IMR-90 (cell line): ENCODE measurements at regions not wholly inside any gene's neighbourhood (a gene's known extent, or its start where the extent isn't known, plus 50 kb on each side); places are given as distances from the start of the nearest gene placed in this dataset.

Source experiments
- ATAC-seq: fragments of 200-7000 bp; cut with Tn5 transposase; 2 replicates; pipeline ENCODE4 v1.9.1; 2020; ENCODE audit warnings: low read depth, mild to moderate bottlenecking, moderate library complexity
- BruUV-seq: library from RNA; stranded (reverse); fragments of 400-500 nt; replicated peaks from 2 replicates; lab custom pipeline; 2021; lab: Mats Ljungman, UMichigan
- CTCF ChIA-PET: fragments of 300-600 bp; formaldehyde crosslinking; extraction: SDS; loops from one replicate; lab custom pipeline; 2021; ENCODE audit warnings: antibody characterized with exemption; lab: Yijun Ruan, JAX
- POLR2A ChIA-PET: fragments of 300-600 bp; sonication (Branson Sonifier 250); formaldehyde crosslinking; loops from one replicate; lab custom pipeline; 2022; ENCODE audit warnings: antibody characterized with exemption; ENCODE audit not compliant: unreplicated experiment; lab: Charles Lee
- DNase-seq: peaks from one replicate; pipeline ENCODE4 v3.0.0; 2013
- H2AFZ ChIP-seq: replicated peaks from 2 replicates; pipeline ENCODE3; 2013; ENCODE audit warnings: low read length, mild to moderate bottlenecking; ENCODE audit not compliant: poor library complexity
- H2AK5ac ChIP-seq: 2 replicates; pipeline ENCODE4 v1.6.1; 2013; ENCODE audit warnings: low read depth, low read length, inconsistent platforms
- H2AK9ac ChIP-seq: replicated peaks from 2 replicates; pipeline ENCODE3; 2013; ENCODE audit warnings: mild to moderate bottlenecking, low read depth, low read length, moderate library complexity; ENCODE audit not compliant: poor library complexity
- H2BK120ac ChIP-seq: 2 replicates; pipeline ENCODE4 v1.6.1; 2013; ENCODE audit warnings: low read depth, low read length, inconsistent platforms
- H2BK15ac ChIP-seq: 3 replicates; pipeline ENCODE4 v1.6.1; 2013; ENCODE audit warnings: low read depth, low read length, inconsistent platforms
- H2BK20ac ChIP-seq: 2 replicates; pipeline ENCODE4 v1.6.1; 2013; ENCODE audit warnings: low read depth, mild to moderate bottlenecking, inconsistent platforms, low read length, moderate library complexity
- H2BK5ac ChIP-seq: 2 replicates; pipeline ENCODE4 v1.6.1; 2013; ENCODE audit warnings: mild to moderate bottlenecking, low read depth, low read length, inconsistent platforms; ENCODE audit not compliant: poor library complexity, severe bottlenecking
- H3K14ac ChIP-seq: replicated peaks from 2 replicates; pipeline ENCODE4 v1.6.1; 2013; ENCODE audit warnings: low read depth, low read length, inconsistent platforms
- H3K18ac ChIP-seq: 2 replicates; pipeline ENCODE4 v1.6.1; 2013; ENCODE audit warnings: low read depth, low read length, control low read depth
- H3K23ac ChIP-seq: 2 replicates; pipeline ENCODE4 v1.6.1; 2013; ENCODE audit warnings: low read depth, low read length, inconsistent platforms
- H3K27ac ChIP-seq: 2 replicates; pipeline ENCODE4 v1.5.1; 2013; ENCODE audit warnings: mild to moderate bottlenecking, control low read depth, low read length; ENCODE audit not compliant: insufficient read depth
- H3K27me3 ChIP-seq: 2 replicates; pipeline ENCODE4 v1.6.1; 2013; ENCODE audit warnings: low read length; ENCODE audit not compliant: control insufficient read depth, insufficient read depth
- H3K36me3 ChIP-seq: 2 replicates; pipeline ENCODE4 v1.6.1; 2013; ENCODE audit warnings: low read length, mixed read lengths; ENCODE audit not compliant: control insufficient read depth, insufficient read depth
- H3K4ac ChIP-seq: 2 replicates; pipeline ENCODE4 v1.6.1; 2013; ENCODE audit warnings: low read depth, low read length, inconsistent platforms
- H3K4me1 ChIP-seq: 2 replicates; pipeline ENCODE4 v1.6.1; 2013; ENCODE audit warnings: low read length, mixed read lengths; ENCODE audit not compliant: control insufficient read depth, insufficient read depth
- H3K4me2 ChIP-seq: 2 replicates; pipeline ENCODE4 v1.6.1; 2013; ENCODE audit warnings: low read depth, mild to moderate bottlenecking, control low read depth, low read length, moderate library complexity
- H3K4me3 ChIP-seq: 2 replicates; pipeline ENCODE4 v1.5.1; 2013; ENCODE audit warnings: low read depth, mild to moderate bottlenecking, control low read depth, low read length, moderate library complexity; ENCODE audit not compliant: insufficient read depth
- H3K56ac ChIP-seq: 2 replicates; pipeline ENCODE4 v1.6.1; 2013; ENCODE audit warnings: low read length, inconsistent platforms; ENCODE audit not compliant: insufficient read depth; ENCODE audit errors: extremely low read depth
- H3K79me1 ChIP-seq, 2 experiments: 2 replicates each; pipeline ENCODE4 v1.6.1; 2013; ENCODE audit warnings: low read length in 2 of 2, inconsistent platforms in 1 of 2, low read depth in 1 of 2
- H3K9ac ChIP-seq: 2 replicates; pipeline ENCODE4 v1.6.1; 2013; ENCODE audit warnings: low read depth, low read length, control low read depth
- H3K9me1 ChIP-seq: 2 replicates; pipeline ENCODE4 v1.6.1; 2013; ENCODE audit warnings: low read length, inconsistent platforms; ENCODE audit not compliant: insufficient read depth
- H3K9me3 ChIP-seq: 2 replicates; pipeline ENCODE4 v1.6.1; 2013; ENCODE audit warnings: low read length; ENCODE audit not compliant: control insufficient read depth, insufficient read depth
- H4K20me1 ChIP-seq: 2 replicates; pipeline ENCODE4 v1.6.1; 2013; ENCODE audit warnings: low read length, inconsistent platforms; ENCODE audit not compliant: insufficient read depth
- H4K5ac ChIP-seq: 2 replicates; pipeline ENCODE4 v1.6.1; 2013; ENCODE audit warnings: mild to moderate bottlenecking, low read depth, low read length, control low read depth
- H4K8ac ChIP-seq, 2 experiments: 2 replicates each; pipeline ENCODE4 v1.6.1; 2013; ENCODE audit warnings: low read depth in 2 of 2, low read length in 2 of 2, control low read depth in 1 of 2, inconsistent platforms in 1 of 2
- H4K91ac ChIP-seq: 2 replicates; pipeline ENCODE4 v1.6.1; 2013; ENCODE audit warnings: low read depth, low read length, inconsistent platforms; ENCODE audit not compliant: insufficient read depth
- CEBPB ChIP-seq: IDR thresholded peaks from 2 replicates; pipeline ENCODE4 v1.6.1; 2012; ENCODE audit warnings: low read depth, low read length, improper control_type of control experiment
- CTCF ChIP-seq: conservative IDR thresholded peaks from 2 replicates; pipeline ENCODE4 v1.5.1; 2012; ENCODE audit warnings: mild to moderate bottlenecking, low read depth, low read length, improper control_type of control experiment
- ELK1 ChIP-seq: fragments of 150-350 bp; IDR thresholded peaks from 2 replicates; pipeline ENCODE4 v1.6.1; 2016; ENCODE audit warnings: low read depth, mild to moderate bottlenecking, low read length, moderate library complexity, borderline replicate concordance
- FOS ChIP-seq: fragments of 150-350 bp; IDR thresholded peaks from 2 replicates; pipeline ENCODE4 v1.6.1; 2016; ENCODE audit warnings: low read depth, low read length
- MAFK ChIP-seq: IDR thresholded peaks from 2 replicates; pipeline ENCODE4 v1.6.1; 2012; ENCODE audit warnings: low read depth, low read length, improper control_type of control experiment
- MAZ ChIP-seq: IDR thresholded peaks from 2 replicates; pipeline ENCODE4 v1.6.1; 2012; ENCODE audit warnings: low read depth, mild to moderate bottlenecking, low read length, improper control_type of control experiment, moderate library complexity, borderline replicate concordance
- MXI1 ChIP-seq: IDR thresholded peaks from 2 replicates; pipeline ENCODE4 v1.6.1; 2012; ENCODE audit warnings: low read depth, mild to moderate bottlenecking, low read length, moderate library complexity, borderline replicate concordance
- POLR2A ChIP-seq: IDR thresholded peaks from 2 replicates; pipeline ENCODE4 v1.6.1; 2012; ENCODE audit warnings: mild to moderate bottlenecking, low read depth, low read length
- RCOR1 ChIP-seq: IDR thresholded peaks from 2 replicates; pipeline ENCODE4 v1.6.1; 2012; ENCODE audit warnings: mild to moderate bottlenecking, low read length, improper control_type of control experiment; ENCODE audit not compliant: insufficient replicate concordance
- RFX5 ChIP-seq: IDR thresholded peaks from 2 replicates; pipeline ENCODE4 v1.8.0; 2012; ENCODE audit warnings: low read depth, mild to moderate bottlenecking, low read length, moderate library complexity
- SMC3 ChIP-seq: fragments of 150-350 bp; IDR thresholded peaks from 2 replicates; pipeline ENCODE4 v1.6.1; 2016; ENCODE audit warnings: low read depth, mild to moderate bottlenecking, antibody characterized with exemption, low read length, moderate library complexity
- WGBS, 2 experiments: methylation state at CpG; one replicate each; pipeline versions ENCODE4 v1.1.5 to v1.1.7; 2013; ENCODE audit warnings: missing lambda C conversion rate in 2 of 2; ENCODE audit not compliant: insufficient read length in 1 of 2; ENCODE audit errors: extremely low coverage in 2 of 2; 5-methylcytosine and 5-hydroxymethylcytosine counted together
- dilution Hi-C: fragments of 300-500 bp; cut with HindIII; formaldehyde crosslinking; loops from one replicate; pipeline ENCODE4 v1.14.3; 2018; ENCODE audit warnings: low sequenced_read_pairs; ENCODE audit not compliant: unreplicated experiment
- in situ Hi-C: fragments of 300-500 bp; cut with MboI; formaldehyde crosslinking; loops from 3 replicates; pipeline ENCODE4 v1.14.3; 2019; ENCODE audit warnings: low sequenced_read_pairs, inconsistent platforms, mixed read lengths
- intact Hi-C: fragments of 100-400 bp; cut with micrococcal nuclease; formaldehyde crosslinking; loops from 2 replicates; pipeline ENCODE4 v1.10.0; 2022
- TF ChIP-seq, protein P1 (sequence below): fragments of 150-350 bp; IDR thresholded peaks from 2 replicates; pipeline ENCODE4 v1.6.1; 2017; ENCODE audit warnings: mild to moderate bottlenecking, antibody characterized with exemption, low read length, low read depth

- no peak for TF ChIP-seq MAZ
- TF ChIP-seq MAFK, result no peak
- no peak for TF ChIP-seq CTCF
- TF ChIP-seq SMC3, result no peak
- no peak for TF ChIP-seq RFX5
- no peak for TF ChIP-seq RCOR1
- TF ChIP-seq POLR2A, result no peak
- TF ChIP-seq FOS, result no peak
- no peak for TF ChIP-seq ELK1
- TF ChIP-seq, protein P1, sequence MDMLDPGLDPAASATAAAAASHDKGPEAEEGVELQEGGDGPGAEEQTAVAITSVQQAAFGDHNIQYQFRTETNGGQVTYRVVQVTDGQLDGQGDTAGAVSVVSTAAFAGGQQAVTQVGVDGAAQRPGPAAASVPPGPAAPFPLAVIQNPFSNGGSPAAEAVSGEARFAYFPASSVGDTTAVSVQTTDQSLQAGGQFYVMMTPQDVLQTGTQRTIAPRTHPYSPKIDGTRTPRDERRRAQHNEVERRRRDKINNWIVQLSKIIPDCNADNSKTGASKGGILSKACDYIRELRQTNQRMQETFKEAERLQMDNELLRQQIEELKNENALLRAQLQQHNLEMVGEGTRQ, result no peak
- TF ChIP-seq MXI1, result no peak
- TF ChIP-seq CEBPB, result no peak
- dilution Hi-C loops, result no loop called here
- no peak overlapping the region for H3K4me2 ChIP-seq
- no peak overlapping the region for H3K14ac ChIP-seq
- H2AK9ac ChIP-seq, result no peak overlapping the region
- H3K9me3 ChIP-seq, result no peaks in the 10 kb centered on the region
- no peak overlapping the region for H2BK20ac ChIP-seq
- H4K8ac ChIP-seq, result no peak overlapping the region
- BruUV-seq, result no TSS peak
- no peak overlapping the region for H2BK5ac ChIP-seq
- H3K18ac ChIP-seq, result no peak overlapping the region
- H3K4ac ChIP-seq, result no peak overlapping the region
- peaks cover 12% of the 10 kb centered on the region for H3K27me3 ChIP-seq
- DNase-seq (no peak), ATAC-seq (no peak)
- H4K5ac ChIP-seq, result no peak overlapping the region
- WGBS, 2 experiments, result 0% methylated on average over 1 of the region's 4 CpGs; no CpG with 5 or more reads in 1 of the 2 experiments
- H3K9ac ChIP-seq, result no peak overlapping the region
- H3K36me3 ChIP-seq, result no peaks in the 10 kb centered on the region
- no peaks in the 10 kb centered on the region for H3K9me1 ChIP-seq
- intact Hi-C loops, result no loop called here
- H3K56ac ChIP-seq, result no peak overlapping the region
- no peak overlapping the region for H2BK15ac ChIP-seq
- no peak overlapping the region for H3K4me3 ChIP-seq
- CTCF ChIA-PET, result no interaction called here
- in situ Hi-C loops, result no loop called here
- H4K20me1 ChIP-seq, result no peaks in the 10 kb centered on the region; the same call in 1 of the 2 replicates
- POLR2A ChIA-PET, result no interaction called here
- H3K27ac ChIP-seq, result no peak overlapping the region
- peaks cover 9% of the 10 kb centered on the region for H3K4me1 ChIP-seq
- H3K23ac ChIP-seq, result no peak overlapping the region
- H2BK120ac ChIP-seq, result no peak overlapping the region
- H2AFZ ChIP-seq, result no peak overlapping the region
- no peaks in the 10 kb centered on the region for H3K79me1 ChIP-seq
- no peak overlapping the region for H4K91ac ChIP-seq
- H2AK5ac ChIP-seq, result no peak overlapping the region
Measured at GRCh38 chr21:41625428-41625827, 117.5 kb upstream of the TMPRSS2 start.
